Astrocyte of the hippocampus (primary cell): ENCODE measurements at regions not wholly inside any gene's neighbourhood (a gene's known extent, or its start where the extent isn't known, plus 50 kb on each side); places are given as distances from the start of the nearest gene placed in this dataset.
A peak's percentile ranks its signal among the peaks of the same experiment; 100 is the strongest.

Experiments used
- DNase-seq: peaks from one replicate; pipeline ENCODE4 v3.0.0; 2011; ENCODE audit warnings: low read depth, low spot score

DNA sequence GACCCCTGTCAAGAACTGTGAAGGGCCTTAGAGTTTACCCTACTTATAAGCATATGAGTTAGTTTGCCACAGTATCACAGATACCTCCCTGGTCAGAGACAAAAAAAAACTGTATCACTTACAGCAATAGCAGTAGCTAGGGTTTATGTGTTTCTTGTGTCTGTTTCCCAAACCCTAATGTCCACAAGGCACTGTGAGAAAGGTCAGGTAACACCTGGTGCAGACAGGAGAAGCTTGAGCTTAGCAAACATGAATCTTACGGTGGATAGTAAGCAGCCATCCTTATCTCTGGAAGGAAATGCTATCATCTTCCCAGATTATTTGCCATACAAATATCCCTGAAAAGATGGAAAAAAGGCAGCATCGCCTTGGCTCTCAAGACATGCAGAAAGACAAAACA is 208.5 kb upstream of the KCNN2 start:
- no peak for DNase-seq

DNA sequence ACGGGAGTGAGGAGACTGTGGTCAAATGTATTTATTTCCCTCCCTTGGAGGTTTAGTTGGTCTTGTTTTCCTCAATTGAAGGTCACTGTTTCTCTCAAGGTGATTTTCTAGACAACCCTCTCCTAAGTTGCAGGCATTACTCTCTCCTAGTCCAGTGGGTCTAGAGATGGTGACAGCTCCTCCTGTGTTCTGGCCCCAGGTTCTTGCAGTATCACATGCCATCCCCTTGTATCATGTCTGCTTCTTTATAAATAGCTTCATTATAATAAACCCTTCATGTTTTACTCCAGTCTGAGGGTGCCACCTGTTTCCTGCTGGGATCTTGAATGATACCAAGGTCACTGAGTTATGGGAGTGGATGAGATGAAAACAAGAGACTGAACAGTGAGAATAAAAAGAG is 208.0 kb upstream of the KCNN2 start:
- DNase-seq, result no peak

GRCh38 chr5:114166081-114166480 is 195.8 kb upstream of the KCNN2 start:
- DNase-seq, result no peak

- DNase-seq, result no peak
Measured at GRCh38 chr5:114174131-114174530, 187.7 kb upstream of the KCNN2 start.

GRCh38 chr5:114174837-114175236 is 187.0 kb upstream of the KCNN2 start:
- peak; percentile 8 for DNase-seq

DNA sequence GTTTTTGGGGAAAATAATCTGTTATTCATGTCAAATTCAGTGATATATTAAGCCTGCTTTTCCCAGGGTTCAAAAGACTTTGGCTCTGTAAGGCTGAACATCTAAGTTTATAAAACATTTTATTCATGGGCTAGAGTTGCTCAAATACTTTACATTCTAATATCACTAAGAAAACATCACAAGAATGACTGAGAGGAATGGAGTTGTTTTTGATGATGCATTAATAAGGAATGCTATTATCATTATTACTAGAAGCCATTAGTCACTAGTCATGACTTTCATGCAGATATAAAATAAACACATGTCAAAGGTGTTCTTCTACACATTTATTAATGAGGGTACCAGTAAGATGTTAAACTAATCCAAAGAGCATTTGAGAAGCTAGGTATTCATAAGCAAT is 185.5 kb upstream of the KCNN2 start:
- peak; percentile 48 for DNase-seq

DNA sequence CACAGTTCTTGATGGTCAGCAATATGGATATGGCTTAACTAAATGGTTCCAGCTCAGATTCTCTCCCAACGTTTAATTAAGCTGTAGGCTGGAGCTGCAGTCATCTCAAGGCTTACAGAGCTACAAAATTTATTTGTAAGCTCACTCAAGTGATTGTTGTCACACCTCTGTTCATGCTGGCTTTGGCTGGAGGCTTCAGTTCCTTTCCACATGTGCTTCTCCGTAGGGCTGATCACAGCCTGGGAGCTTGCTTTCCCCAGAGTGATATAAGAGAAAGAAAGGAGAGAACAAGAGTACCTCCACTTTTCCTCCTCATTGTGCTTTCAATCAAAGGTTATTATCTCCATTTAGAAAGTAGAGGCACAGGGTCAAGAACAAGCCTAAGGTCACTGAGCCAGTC is 182.7 kb upstream of the KCNN2 start:
- DNase-seq, result no peak

- DNase-seq, result peak; percentile 2
Measured at GRCh38 chr5:114184006-114184405, 177.9 kb upstream of the KCNN2 start.

DNA sequence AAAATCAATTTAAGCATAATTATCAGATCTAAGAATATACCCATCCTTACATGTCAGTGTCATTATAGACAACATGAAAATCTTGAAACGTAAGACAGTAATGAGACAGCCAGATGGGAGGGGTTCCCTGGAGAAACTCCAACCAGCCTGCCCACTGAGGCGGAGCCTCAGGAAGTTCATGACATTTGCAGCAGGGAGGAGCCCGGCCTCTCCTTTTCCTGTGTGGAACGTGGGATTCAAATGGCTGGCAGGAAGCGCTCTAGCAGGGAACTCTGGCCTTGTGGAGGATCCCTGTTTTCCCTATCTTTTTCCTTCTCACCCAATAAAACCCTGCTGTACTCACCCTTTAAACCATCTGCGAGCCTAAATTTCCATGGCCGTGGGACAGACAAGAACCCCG is 176.6 kb upstream of the KCNN2 start:
- no peak for DNase-seq

GRCh38 chr5:114191441-114191840 is 170.4 kb upstream of the KCNN2 start:
- no peak for DNase-seq

DNA sequence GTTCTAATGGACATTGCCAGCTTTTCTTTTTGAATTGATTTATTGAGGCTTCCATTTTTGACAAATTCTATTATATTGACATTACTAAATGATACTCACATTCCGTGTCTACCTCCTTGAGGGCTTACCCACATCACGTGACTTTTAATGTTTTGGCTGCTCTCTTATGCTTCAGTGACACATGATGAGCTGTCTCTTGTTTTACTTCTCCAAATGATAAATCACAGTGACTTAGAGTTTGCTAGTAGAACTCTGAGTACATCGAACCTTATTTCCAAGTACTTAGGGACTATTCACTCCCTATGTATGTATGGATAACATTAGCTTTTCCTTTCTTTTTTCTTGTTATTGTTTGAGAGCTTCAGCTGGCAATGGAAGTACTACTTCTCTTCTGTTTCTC is 169.8 kb upstream of the KCNN2 start:
- DNase-seq, result no peak

GRCh38 chr5:114201332-114201731 is 160.5 kb upstream of the KCNN2 start:
- DNase-seq, result no peak

- DNase-seq, result no peak
Measured at GRCh38 chr5:114204923-114205322, 156.9 kb upstream of the KCNN2 start.

GRCh38 chr5:114206640-114207039 is 155.2 kb upstream of the KCNN2 start:
- no peak for DNase-seq

- DNase-seq, result no peak
Measured at GRCh38 chr5:114207615-114208014, 154.3 kb upstream of the KCNN2 start.

- DNase-seq, result no peak
Measured at GRCh38 chr5:114208120-114208519, 153.8 kb upstream of the KCNN2 start.

DNA sequence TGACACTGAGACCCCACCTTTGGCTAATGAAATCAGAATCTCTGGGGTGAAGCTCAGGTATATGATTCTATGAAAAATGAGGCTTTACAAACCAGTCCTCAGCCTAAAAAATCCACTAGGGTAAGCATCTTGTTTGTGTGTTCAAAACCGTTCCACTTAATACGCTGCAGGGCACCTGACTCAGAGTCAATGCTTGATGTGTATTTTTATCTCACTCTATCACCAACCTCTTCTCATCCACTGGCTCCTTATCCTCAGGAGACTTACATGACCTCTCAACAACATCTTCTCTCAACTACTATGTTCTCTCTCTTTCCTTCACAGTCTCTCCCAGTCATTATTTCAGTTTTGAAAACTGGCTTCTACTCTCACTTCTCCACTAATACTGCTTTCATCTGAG is 153.3 kb upstream of the KCNN2 start:
- no peak for DNase-seq

DNA sequence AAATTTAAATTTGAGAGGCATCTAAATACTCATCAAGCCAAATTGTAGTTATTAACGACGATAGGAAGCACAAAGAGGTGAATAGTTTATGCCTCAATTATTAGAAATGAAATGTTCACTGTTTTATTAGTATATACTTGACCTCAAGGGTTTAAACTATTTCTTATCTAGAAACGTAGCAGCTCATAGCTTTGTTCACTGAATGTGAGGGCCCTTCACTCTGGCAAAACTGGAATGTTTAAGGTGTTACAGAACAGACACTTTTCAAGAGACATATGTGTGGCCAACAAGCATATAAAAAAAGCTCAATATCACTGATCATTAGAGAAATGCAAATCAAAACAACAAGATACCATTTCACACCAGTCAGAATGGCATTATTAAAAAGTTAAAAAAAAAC is 151.2 kb upstream of the KCNN2 start:
- DNase-seq, result no peak

DNA sequence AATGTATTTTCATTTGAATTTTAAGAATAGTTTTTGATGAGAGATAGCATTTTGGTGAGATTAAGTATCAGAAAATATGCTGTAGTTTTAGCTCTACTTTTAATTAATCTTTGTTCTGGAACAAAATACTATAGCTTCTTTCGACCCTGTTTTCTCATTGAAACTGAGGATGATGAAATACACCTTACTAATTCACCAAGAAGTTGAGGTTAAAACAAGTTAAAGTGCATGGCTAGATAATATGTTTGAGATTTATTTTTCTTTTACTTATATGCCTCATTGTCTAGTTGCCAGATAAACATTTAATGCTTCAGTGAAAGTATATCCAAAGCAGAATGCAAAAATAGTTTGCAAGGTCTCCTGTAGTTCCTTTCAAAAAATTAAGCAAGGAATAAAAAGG is 140.1 kb upstream of the KCNN2 start:
- no peak for DNase-seq

- DNase-seq, result peak; percentile 8
Measured at GRCh38 chr5:114223866-114224265, 138.0 kb upstream of the KCNN2 start.

GRCh38 chr5:114237766-114238165 is 124.1 kb upstream of the KCNN2 start:
- DNase-seq, result peak; percentile 30

DNA sequence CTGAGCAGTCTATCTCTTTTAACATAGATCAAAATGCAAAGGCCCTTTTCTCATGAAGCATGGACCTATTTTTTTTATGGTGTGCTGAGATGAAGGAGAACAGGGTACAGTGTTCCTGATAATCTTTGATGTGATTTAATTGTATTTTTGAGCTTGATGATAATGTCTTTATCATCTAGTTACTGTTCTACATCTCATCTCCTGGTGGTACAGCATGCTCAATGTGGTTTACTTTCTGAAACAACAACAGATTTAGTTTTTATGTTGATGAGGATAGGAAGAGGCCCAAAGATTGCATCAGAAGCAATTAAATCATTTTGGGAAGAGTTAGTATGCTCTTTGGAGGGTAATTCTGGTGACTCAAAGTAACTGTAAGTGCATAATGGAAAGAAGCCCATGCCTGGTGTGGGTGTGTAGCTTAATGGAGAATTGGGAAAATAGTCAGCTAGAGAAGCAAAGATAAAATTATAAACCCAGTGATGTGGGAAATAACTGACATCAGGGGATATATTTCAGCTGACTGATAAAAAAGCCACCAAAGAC is 123.0 kb upstream of the KCNN2 start:
- no peak for DNase-seq

DNA sequence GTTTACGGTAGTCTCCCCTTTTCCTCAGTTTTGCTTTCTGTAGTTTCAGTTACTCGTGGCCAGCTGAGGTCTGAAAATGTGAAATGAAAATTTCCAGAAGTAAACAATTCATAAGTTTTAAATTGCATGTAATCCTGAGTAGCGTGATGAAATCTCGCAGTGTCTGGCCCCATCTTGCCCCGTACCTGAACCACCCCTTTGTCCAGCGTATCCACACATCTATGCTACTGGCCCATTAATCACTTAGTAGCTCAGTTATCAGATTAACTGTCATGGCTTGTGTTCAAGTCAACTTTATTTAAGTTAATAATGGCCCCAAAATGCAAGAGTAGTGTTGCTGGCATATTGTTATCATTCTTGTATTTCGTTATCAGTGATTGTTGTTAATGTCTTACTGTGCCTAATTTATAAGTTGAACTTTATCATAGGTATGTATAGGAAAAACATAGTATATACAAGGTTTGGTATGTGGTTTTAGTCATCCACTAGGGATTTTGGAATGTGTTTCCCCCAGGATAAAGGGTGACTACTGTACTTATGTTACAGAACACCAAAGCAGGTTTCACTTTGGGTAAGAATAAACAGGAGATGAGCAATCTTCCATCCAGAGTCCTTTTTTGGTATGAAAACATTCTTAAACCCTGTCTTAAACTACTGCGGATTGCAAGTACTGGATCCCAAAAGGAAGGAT is 118.4 kb upstream of the KCNN2 start:
- peak; percentile 3 for DNase-seq

DNA sequence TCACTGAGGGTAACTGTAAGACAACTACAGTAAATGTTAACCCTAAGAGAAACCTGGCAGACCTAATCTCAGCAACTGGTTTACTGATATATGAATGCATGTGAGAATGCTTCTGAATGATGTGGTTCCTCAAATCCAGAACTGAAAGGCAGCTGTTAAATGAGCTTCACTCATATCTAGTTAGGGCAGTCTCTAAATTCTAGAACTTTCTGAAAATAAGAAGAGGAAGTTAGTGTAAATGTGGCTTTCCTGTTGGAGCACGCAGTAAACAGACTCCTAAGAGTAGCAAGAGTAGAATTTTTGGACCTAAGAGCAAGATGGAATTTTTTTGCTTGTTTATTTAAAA is 117.9 kb upstream of the KCNN2 start:
- DNase-seq, result no peak
